SH-SY5Y (cell line): ENCODE measurements at regions not wholly inside any gene's neighbourhood (a gene's known extent, or its start where the extent isn't known, plus 50 kb on each side); places are given as distances from the start of the nearest gene placed in this dataset.

Experiments used
- GATA2 ChIP-seq: IDR thresholded peaks from 2 replicates; pipeline ENCODE4 v1.6.1; 2011; ENCODE audit warnings: mild to moderate bottlenecking, low read depth, low read length
- GATA3 ChIP-seq: IDR thresholded peaks from 2 replicates; pipeline ENCODE4 v1.6.1; 2011; ENCODE audit warnings: low read depth, mild to moderate bottlenecking, low read length, moderate library complexity

DNA sequence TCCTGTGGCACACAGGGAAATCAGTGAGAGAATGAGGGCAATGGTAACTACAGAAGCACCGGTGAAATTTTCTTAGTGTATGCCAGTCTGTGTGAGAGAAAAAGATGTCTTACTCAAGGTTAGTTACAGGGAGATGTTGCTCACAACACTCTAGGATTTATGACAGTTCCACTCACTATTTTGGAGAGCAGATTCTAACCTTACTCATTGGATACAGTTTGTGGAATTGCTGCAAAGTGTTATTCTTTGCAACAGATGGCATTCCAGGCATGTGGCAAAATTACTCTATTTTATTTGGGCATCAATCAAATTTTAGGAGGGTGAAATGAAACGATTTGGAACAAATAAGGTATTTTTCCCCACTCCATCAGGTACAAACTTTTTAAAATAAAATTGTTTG lies 449.1 kb downstream of the PIK3C3 start:
- no peak for TF ChIP-seq GATA3
- TF ChIP-seq GATA2 = no peak
